GM21786 (cell line): ENCODE measurements at regions not wholly inside any gene's neighbourhood (a gene's known extent, or its start where the extent isn't known, plus 50 kb on each side); places are given as distances from the start of the nearest gene placed in this dataset.
"Not testable (repeated sequence)": the region's sequence is repeated elsewhere in the genome, so short reads cannot be mapped to it uniquely, and the experiment has no call there.

Experiments
- ATAC-seq: cut with Tn5 transposase; IDR thresholded peaks from one replicate; pipeline ENCODE4 v1.9.1; 2021; ENCODE audit not compliant: unreplicated experiment

DNA sequence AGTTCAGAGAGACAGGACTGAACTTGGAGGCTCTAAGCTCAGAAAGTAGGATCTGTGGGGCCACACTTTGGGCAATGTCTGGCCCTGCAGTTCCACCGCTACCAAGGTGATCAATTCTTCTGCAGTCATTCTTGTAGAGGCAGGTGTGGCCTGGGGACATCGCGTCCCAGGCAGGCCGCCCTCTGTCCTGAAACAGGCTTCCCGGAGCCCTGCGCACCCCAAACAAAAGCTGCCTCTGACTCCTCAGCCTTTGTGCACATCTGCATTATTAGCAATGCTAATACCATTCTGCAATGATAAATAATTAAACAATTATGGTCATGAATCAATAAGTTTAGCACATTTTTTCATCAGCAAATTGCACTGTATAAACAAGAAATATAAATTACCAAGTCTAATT is 160.2 kb downstream of the URI1 start:
- no peak for ATAC-seq

DNA sequence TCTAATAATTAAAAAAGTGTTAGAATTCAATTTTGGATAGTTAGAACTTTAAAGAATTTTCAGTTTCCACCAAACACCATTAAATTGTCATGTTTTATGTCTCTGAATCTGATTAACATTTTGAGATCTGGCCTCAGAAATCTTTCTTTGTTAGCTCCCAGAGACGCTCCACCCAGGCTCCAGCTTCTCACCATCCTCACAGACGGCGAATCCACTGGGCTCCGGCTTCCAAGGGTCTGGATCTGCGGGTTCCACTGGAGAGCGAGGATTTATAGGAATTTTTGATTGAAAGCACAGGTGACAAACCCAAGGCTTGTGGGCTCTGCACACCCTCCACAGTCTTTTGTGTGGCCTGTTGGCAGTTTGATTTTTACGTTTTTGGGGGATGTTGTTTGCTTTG is 160.6 kb downstream of the URI1 start:
- no peak for ATAC-seq

DNA sequence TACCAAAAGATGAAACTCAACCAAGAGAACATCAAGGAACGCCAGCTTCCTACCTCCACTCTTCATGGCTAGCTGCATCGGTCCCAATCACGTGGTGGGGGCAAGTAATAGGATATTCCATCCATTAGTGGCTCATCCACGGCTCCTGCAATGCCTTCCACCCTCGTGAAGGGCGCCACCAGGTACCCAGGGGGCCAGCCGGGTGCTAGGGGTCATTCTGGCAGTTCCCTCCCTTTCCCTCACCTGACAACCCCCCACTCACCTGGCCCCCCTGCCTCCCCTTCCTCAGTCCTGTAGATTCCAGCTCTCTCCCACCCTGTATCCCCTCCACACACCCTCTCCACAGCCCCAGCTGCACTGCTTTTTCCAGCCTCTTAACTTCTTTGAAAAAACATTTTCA is 161.9 kb downstream of the URI1 start:
- ATAC-seq, result no peak

DNA sequence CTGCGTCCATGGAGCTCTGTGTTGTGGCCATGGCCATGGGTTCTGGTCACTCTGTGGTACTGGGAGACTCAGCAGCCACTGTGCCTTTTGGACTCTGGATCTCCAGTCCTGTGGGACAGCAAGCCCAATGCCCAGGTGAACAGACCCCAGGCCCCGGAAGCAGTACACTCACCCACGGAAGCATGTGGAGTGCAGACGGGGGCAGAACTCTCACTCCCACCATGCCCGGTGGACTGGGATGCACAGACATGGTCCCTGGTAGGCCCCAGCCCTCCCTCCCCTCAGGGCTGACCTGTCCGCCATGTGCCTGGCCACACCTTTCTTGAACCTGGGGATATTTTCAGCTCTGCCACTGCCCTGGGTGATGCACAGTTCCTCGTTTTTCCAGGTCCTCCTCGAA is 163.3 kb downstream of the URI1 start:
- ATAC-seq, result no peak

DNA sequence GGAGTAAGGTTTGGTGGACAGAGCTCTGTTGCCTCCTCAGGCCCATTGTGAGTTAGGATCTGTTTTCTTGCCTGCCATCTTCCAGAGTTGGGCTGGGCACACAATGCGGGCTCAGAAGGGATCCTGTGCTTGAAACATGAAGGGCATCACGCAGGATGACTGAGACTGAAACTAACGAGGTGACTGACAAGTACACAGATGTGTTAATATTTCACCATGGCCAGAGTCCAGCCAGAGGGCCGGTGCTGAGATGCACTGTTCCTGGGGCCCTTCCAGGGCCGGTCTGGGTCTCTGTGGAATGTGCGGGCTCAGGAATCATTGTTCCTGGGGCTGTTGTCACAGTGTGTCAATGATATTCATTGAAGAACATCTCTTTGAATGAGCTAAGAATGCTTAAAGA is 163.7 kb downstream of the URI1 start:
- peak; percentile 65 for ATAC-seq

DNA sequence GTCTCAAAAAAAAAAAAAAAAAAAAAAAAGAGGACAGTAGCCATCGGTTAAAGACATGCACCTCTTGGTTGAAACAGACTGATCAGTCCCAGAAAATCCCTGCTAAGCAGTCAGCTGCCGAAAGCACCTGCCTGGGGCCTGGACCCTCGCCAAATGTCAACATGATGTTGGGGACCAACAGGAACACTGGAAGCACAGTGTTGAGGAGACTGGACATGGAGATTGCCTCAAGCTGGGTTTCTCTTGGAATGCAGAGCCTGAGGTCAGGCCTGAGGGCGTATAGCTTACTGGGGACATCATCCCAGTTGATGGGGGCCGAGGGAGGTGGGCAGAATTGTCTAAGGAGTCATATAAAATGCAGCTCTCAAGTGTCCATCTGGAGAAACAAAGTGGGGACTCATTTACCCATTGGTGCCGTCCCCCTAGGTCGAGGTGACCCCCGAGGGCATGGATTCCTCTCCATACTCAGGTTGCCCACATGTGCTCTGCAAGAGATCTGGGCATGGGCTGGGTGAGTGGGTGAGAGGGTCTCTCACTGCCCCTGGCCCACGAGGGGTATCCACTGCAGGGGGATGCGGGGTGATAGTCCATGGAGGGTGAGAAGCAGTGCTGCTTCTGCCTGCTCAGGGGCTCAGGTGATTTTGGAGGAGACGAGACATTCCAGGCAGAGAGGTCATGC is 164.5 kb downstream of the URI1 start:
- no peak for ATAC-seq

DNA sequence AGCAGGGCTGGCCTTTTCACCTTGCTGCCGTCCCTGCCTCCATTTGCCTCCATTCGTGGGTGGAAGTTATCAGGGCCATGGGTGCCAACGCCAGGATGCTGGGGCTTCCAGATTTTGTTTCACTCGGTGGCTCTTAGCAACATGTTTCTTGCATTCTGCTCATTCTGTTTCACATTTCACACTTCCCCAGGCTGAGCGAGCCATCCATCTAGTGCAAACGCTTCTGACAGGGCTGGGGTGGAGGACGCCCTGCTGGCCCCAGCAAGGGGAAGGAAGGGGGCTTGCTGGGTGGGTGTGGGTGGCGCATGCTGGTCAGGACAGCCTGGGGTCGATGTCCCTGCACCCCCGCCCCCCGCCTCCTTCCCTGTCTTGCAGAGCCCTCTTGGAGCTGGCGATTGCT is 165.2 kb downstream of the URI1 start:
- no peak for ATAC-seq

DNA sequence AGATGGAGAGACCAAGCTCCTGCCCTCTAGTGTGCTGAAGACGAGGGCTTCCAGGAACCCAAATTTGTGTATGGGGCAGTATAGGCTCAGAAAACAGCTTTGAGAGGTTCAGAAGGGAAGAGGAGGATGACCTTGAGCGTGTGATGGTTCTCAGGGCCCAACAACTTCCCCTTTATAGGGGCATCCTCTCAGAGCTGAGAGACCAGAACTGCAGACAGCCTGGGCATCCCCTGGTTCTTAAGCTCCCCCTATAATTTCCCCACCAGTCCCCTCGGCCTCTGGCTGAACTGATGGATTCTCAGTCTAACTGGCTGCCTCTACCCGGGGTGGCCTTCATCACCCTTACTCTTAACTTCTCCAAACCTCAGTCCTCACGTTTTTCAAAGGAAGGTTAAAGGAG is 167.5 kb downstream of the URI1 start:
- no peak for ATAC-seq

DNA sequence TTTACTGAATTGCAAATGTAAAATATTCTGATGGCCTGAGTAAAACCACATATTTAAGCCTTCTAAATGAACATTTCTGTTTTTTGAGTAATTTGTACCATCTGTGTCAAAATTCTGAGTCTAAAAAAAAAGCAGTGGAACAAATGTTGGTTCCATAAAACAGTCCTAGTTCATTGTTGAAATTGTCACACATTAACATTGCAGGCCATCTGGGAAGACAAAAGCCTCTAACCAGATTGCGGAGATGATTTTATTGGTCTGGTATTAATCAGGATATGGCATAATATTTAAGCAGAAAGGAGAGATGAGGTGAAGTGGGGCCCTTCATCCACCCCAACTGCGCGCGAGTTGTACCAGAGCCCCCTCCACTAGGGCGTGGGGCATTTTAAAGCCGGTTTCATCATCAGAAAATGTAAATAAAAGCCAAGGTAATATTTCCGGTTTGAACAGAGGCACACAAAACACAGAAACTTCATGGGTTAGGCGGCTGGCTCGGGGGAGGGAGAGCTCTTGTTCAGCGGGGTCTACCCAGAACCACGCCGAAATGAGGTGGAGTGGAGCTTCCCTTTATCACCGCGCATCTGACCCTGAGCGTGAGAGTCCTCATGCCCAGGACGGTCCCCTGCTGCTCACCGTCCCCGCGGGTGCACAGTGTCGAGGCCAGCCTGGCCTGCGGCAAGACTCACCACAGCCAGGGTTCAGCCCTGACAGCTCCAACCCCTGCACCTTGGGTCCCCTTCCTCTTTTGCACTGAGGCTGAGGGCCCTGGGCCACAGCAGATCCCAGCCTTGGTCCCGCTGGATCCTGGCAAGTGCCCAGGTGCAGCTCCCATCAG is 169.2 kb downstream of the URI1 start:
- no peak for ATAC-seq

DNA sequence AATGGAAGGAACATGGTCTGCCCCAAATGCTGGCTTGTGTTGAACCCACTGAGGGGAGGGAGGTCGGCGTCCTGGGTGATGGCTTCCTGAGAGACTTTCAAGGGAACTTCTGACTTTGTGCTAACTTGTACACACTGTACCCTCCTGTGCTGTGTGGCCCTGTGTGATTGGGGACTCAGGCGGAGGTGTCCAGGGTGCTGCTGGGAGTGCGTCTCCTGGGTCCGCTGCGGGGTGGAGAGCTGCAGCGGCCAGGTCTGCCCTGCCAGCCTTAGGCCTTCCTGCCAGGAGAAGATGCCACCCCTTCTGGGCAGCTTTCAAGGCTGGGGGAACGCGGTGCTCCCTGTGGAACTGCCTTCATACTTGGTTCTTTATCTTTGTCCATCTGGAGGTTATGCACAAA is 170.1 kb downstream of the URI1 start:
- no peak for ATAC-seq

DNA sequence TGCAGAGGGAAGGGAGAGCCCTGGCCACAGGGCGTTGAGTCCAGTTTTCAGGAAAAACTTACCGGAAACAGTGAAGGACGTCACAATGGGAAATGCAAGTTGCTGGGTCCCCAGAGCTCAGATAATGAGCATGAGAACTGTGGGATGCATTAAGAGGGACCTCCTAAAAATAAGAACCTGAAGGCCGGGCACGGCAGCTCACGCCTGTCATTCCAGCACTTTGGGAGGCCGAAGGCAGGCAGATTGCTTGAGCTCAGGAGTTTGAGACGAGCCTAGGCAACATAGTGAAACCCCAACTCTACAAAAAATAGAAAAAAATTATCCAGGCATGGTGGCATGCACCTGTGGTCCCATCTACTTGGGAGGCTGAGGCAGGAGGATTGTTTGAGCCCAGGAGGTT is 170.6 kb downstream of the URI1 start:
- no peak for ATAC-seq

DNA sequence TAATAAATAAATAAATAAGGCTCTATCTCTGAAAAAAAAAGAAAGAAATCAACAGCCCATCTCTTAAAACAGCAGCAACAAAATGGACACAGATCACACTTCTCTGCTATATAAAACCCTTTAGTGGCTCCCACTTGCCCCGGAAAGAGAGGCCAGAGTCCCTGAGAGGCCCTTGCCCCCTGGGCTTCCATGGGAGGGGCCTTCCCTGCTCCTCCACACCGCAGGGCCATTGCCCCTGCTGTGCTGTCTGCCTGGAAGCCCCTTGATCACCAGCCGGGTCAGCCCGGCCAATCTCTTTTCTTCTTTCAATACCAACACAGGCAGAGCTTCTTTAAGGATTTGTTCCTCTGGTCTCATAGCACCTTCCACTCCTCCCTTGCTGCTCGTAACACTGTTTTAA is 171.1 kb downstream of the URI1 start:
- ATAC-seq, result no peak

DNA sequence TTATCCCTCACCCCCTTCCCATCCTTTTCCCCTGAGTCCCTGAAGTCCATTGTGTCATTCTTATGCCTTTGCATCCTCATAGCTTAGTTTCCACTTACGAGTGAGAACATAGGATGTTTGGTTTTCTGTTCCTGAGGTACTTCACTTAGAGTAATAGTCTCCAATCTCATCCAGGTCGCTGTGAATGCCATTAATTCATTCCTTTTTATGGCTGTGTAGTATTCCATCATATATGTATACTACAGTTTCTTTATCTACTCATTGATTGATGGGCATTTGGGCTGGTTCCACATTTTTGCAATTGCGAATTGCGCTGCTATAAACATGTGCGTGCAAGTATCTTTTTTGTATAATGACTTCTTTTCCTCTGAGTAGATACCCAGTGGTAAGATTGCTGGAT is 172.1 kb downstream of the URI1 start:
- not testable (repeated sequence) for ATAC-seq

DNA sequence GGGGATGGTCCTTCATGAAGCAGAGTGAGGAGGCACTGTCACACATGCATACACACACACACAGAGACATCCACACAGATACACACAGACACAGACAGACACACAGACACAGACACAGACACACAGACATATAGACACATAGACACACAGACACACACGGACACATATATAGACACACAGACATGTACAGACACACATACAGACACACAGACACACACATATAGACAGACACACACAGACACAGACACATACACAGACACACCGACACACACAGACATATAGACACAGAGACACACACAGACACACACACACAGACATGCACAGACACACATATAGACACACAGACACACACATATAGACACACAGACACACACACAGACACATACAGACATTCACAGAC is 173.9 kb downstream of the URI1 start:
- no peak for ATAC-seq

DNA sequence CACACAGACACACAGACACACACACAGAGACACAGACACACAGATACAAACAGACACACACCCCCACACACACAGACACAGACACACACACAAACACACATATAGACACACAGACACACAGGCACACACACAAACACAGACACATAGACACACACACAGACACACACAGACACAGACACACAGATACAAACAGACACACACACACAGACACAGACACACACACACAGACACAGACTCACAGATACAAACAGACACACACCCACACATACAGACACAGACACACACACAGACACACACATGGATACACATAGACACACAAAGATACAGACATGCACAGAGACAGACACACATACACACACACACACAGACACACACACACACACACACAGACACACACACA is 174.5 kb downstream of the URI1 start:
- no peak for ATAC-seq

DNA sequence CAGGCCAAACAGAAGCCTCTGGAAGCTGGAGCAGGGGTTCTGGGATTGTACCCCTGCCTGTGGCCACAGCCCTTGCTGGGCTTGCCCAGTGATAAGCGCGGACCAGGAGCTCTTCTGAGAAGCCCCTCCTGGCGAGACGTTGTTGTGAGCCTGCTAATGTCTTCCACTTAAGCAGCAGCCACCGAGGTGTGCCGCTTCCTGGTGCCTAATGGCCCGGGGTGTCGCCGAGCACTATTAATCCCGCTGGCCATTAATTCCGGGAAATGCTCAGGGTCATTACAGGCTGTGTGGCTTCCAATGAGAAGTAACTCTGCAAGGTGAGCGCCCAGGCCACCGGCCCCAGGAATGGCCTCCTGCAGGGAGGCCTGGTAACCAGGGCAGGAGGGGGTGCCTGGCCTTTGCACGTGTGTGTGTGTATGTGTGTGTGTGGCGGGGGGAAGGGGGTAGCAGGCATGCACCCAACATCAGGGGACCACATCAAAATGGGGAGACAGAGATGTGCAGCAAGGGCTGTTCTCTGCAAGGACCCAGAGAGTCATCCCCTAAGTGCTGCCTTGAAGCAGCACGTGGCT is 175.0 kb downstream of the URI1 start:
- no peak for ATAC-seq

DNA sequence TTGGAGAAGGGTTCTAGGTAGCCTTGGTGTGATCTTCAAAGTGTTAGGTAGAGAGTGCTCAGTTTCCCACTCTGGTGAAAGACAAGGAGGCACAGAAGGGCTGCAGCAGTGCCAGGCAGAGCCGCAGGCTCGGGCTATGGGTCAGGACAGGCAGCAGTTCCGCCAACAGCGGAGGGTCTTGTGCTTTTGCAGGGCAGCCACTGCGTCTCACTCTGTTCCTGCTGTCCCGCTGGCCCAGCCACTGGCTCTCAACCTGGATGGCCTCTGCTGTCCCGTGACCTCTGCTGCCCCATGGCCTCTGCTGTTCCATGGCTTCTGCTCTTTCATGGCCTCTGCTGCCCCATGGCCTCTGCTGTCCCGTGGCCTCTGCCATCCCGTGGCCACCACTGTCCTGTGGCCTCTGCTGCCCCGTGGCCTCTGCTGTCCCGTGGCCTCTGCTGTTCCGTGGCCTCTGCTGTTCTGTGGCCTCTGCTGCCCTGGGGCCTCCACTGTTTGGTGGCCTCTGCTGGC is 175.7 kb downstream of the URI1 start:
- ATAC-seq, result no peak

DNA sequence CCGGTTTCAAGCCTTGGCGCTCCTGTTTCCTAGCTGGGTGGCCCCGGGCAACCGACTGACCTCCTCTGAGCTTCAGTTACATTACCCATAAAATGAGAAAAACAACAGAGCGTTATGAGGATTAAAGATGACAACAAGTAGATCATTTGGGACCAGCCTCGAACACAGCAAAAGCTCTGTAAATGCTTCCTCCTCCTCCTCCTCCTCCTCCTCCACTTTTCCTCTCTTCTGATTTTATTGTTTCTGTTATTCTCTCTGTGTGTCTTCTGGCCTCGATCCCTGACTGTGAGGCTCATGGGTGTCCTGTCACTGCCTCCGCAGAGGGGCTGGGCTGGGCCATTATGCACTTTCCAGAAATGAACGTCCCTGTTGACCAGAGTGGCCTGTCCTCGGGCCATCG is 176.2 kb downstream of the URI1 start:
- ATAC-seq, result no peak

DNA sequence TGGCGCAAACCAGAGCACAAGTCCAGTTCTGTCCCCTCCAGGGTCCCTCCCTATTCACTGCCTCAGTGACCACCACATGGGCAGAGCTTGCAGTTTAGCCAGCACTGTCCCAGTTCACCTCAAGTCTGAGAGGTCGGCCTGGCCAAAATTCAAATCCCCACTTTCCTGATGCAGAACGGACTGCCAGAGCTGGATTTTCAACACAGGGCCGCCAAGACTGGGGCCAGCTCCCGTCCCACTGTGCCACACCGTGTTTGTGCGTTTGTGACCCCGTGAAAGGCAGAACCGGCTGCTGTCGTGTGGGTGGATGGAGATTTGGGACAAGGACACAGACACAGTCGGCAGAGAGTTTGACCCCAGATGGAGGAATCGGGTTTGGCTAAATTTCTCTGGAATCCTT is 176.7 kb downstream of the URI1 start:
- ATAC-seq, result no peak

DNA sequence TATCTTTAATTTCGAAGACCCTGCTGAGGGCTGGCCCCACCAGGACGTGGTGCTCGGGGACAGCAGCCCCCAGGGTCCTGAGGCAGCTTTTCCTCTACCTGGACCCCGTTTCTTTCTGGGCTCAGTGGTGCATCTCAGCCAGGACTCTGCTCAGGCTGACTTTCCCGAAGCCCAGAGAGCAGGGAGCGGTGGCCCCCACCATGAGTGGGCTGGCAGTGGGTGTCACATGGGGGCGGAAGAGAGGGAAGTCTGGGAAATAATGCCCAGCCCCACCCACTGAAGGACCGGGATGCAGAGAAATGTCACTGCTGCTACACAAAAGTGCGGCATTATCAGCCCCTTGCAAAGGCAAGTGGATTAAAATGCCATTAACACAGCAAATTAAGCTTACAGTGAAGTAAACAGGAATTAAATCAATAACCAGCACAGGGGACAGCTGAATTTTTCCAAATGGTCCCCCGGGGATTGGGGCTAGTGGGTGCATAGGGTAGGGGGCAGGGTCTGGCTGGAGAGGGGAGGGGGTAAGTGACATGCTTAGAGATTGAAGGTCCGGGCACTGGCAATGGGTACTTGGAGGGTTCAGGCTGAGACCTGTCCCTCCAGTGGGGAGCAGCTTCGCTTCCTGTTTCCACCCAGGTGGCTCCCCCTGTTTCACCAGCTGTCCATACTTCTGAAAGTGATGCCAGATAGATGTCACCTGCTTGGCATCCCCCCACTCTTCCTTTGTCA is 177.3 kb downstream of the URI1 start:
- ATAC-seq, result no peak

DNA sequence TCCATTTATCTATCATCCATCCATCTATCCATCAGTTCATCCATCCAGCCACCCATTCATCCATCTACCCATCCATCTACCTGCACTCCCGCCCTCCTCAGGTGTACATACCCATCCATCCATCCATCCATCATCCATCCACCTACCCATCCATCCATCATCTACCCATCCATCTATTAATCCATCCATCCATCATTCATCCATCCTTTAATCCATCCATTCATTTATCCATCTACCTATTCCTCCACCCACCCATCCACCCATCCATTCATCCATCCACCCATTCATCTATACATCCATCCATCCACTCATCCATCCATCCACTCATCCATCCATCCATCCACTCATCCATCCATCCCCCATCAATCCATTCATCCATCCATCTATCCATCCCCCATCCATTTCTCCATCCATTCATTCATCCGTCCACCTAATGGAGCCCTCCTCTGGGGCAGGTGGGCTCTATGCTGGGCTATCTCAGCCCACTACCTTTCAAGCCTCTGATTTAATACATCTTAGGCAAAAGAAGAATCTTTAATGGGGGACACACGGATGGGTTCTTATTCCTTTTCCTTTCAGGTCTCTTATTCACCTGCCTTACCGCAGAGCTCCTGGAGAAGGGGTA is 178.9 kb downstream of the URI1 start:
- ATAC-seq, result no peak
